ENCODE measurements at regions not wholly inside any gene's neighbourhood (a gene's known extent, or its start where the extent isn't known, plus 50 kb on each side); places are given as distances from the start of the nearest gene placed in this dataset.

- H3K27ac ChIP-seq (ENCODE audit: low read depth in 1 of 2, low read length in 2 of 2), result no peak overlapping the region
- no peaks in the 10 kb centered on the region for H3K27me3 ChIP-seq (ENCODE audit: control insufficient read depth in 1 of 2, insufficient read depth in 2 of 2, low read length in 1 of 2)
- intact Hi-C loops (cut with DNase I), result no loop called here
- DNase-seq, result no peak
- no peak overlapping the region for H3K4me3 ChIP-seq (ENCODE audit: low read length in 2 of 2)
- no peak for ATAC-seq (ENCODE audit: low FRiP score)
- no peaks in the 10 kb centered on the region for H3K4me1 ChIP-seq (ENCODE audit: control insufficient read depth in 1 of 2, insufficient read depth in 2 of 2, low read length in 2 of 2)
- H3K9me3 ChIP-seq (ENCODE audit: control insufficient read depth, low read length), result no peaks in the 10 kb centered on the region
- no peaks in the 10 kb centered on the region for H3K36me3 ChIP-seq (ENCODE audit: control insufficient read depth in 1 of 2, insufficient read depth in 2 of 2, low read length in 1 of 2)
These were observed 185.0 kb upstream of the EOMES start for GRCh38 chr3:27907148-27907547.

GRCh38 chr3:27907929-27908328, 185.8 kb upstream of the EOMES start:
- 82 to 83% methylated on average over 4 of the region's 4 CpGs for WGBS, 2 donors
- Histone ChIP-seq H3K4me1 (ENCODE audit: control insufficient read depth in 1 of 2, insufficient read depth in 2 of 2, low read length in 2 of 2) (no peaks in the 10 kb centered on the region), H3K9me3 (ENCODE audit: control insufficient read depth, low read length) (no peaks in the 10 kb centered on the region), H3K27me3 (ENCODE audit: control insufficient read depth in 1 of 2, insufficient read depth in 2 of 2, low read length in 1 of 2) (no peaks in the 10 kb centered on the region), H3K27ac (ENCODE audit: low read depth in 1 of 2, low read length in 2 of 2) (no peak overlapping the region), H3K4me3 (ENCODE audit: low read length in 2 of 2) (no peak overlapping the region), H3K36me3 (ENCODE audit: control insufficient read depth in 1 of 2, insufficient read depth in 2 of 2, low read length in 1 of 2) (no peaks in the 10 kb centered on the region)
- DNase-seq (no peak), ATAC-seq (ENCODE audit: low FRiP score) (no peak)
- intact Hi-C loops (cut with DNase I), result no loop called here

- H3K27ac ChIP-seq (ENCODE audit: low read depth in 1 of 2, low read length in 2 of 2), result no peak overlapping the region
- peak; percentile 74 for ATAC-seq (ENCODE audit: low FRiP score)
- peaks cover 1% of the 10 kb centered on the region for H3K9me3 ChIP-seq (ENCODE audit: control insufficient read depth, low read length)
- intact Hi-C loops (cut with DNase I), result no loop called here
- H3K4me1 ChIP-seq (ENCODE audit: control insufficient read depth in 1 of 2, insufficient read depth in 2 of 2, low read length in 2 of 2), result no peaks in the 10 kb centered on the region
- no peaks in the 10 kb centered on the region for H3K27me3 ChIP-seq (ENCODE audit: control insufficient read depth in 1 of 2, insufficient read depth in 2 of 2, low read length in 1 of 2)
- H3K4me3 ChIP-seq (ENCODE audit: low read length in 2 of 2), result no peak overlapping the region
- DNase-seq, result peak in 1 of 2 donors; percentile 52
- 30 to 48% methylated on average over 4 of the region's 4 CpGs for WGBS, 2 donors
- no peaks in the 10 kb centered on the region for H3K36me3 ChIP-seq (ENCODE audit: control insufficient read depth in 1 of 2, insufficient read depth in 2 of 2, low read length in 1 of 2)
These were observed 188.3 kb upstream of the EOMES start for GRCh38 chr3:27910456-27910855.

GRCh38 chr3:27914199-27914598, 192.1 kb upstream of the EOMES start:
- H3K27me3 ChIP-seq (ENCODE audit: control insufficient read depth in 1 of 2, insufficient read depth in 2 of 2, low read length in 1 of 2), result no peaks in the 10 kb centered on the region
- H3K4me3 ChIP-seq (ENCODE audit: low read length in 2 of 2), result no peak overlapping the region
- H3K9me3 ChIP-seq (ENCODE audit: control insufficient read depth, low read length), result peaks cover 1% of the 10 kb centered on the region
- no peaks in the 10 kb centered on the region for H3K36me3 ChIP-seq (ENCODE audit: control insufficient read depth in 1 of 2, insufficient read depth in 2 of 2, low read length in 1 of 2)
- intact Hi-C loops (cut with DNase I), result no loop called here
- ATAC-seq (ENCODE audit: low FRiP score) (no peak), DNase-seq (no peak)
- no peak overlapping the region for H3K27ac ChIP-seq (ENCODE audit: low read depth in 1 of 2, low read length in 2 of 2)
- H3K4me1 ChIP-seq (ENCODE audit: control insufficient read depth in 1 of 2, insufficient read depth in 2 of 2, low read length in 2 of 2), result no peaks in the 10 kb centered on the region
- 82 to 85% methylated on average over 6 of the region's 6 CpGs for WGBS, 2 donors

- Histone ChIP-seq H3K36me3 (ENCODE audit: control insufficient read depth in 1 of 2, insufficient read depth in 2 of 2, low read length in 1 of 2) (no peaks in the 10 kb centered on the region), H3K9me3 (ENCODE audit: control insufficient read depth, low read length) (no peaks in the 10 kb centered on the region), H3K4me3 (ENCODE audit: low read length in 2 of 2) (no peak overlapping the region), H3K27ac (ENCODE audit: low read depth in 1 of 2, low read length in 2 of 2) (no peak overlapping the region), H3K27me3 (ENCODE audit: control insufficient read depth in 1 of 2, insufficient read depth in 2 of 2, low read length in 1 of 2) (no peaks in the 10 kb centered on the region), H3K4me1 (ENCODE audit: control insufficient read depth in 1 of 2, insufficient read depth in 2 of 2, low read length in 2 of 2) (no peaks in the 10 kb centered on the region)
- DNase-seq (no peak), ATAC-seq (ENCODE audit: low FRiP score) (no peak)
- 86 to 90% methylated on average over 2 of the region's 2 CpGs for WGBS, 2 donors
- intact Hi-C loops (cut with DNase I), result no loop called here
These were observed 201.4 kb upstream of the EOMES start for GRCh38 chr3:27923349-27924068.

GRCh38 chr3:27927882-27928281, 205.8 kb upstream of the EOMES start:
- DNase-seq, result no peak
- intact Hi-C loops (cut with DNase I), result no loop called here
- Histone ChIP-seq H3K4me1 (ENCODE audit: control insufficient read depth in 1 of 2, insufficient read depth in 2 of 2, low read length in 2 of 2) (no peaks in the 10 kb centered on the region), H3K27ac (ENCODE audit: low read depth in 1 of 2, low read length in 2 of 2) (no peak overlapping the region), H3K4me3 (ENCODE audit: low read length in 2 of 2) (no peak overlapping the region), H3K9me3 (ENCODE audit: control insufficient read depth, low read length) (no peaks in the 10 kb centered on the region), H3K27me3 (ENCODE audit: control insufficient read depth in 1 of 2, insufficient read depth in 2 of 2, low read length in 1 of 2) (no peaks in the 10 kb centered on the region), H3K36me3 (ENCODE audit: control insufficient read depth in 1 of 2, insufficient read depth in 2 of 2, low read length in 1 of 2) (no peaks in the 10 kb centered on the region)
- ATAC-seq (ENCODE audit: low FRiP score), result no peak
- 54 to 65% methylated on average over 1 of the region's 1 CpG for WGBS, 2 donors

GRCh38 chr3:27930052-27930602, 208.0 kb upstream of the EOMES start:
- intact Hi-C loops (cut with DNase I), result no loop called here
- Histone ChIP-seq H3K9me3 (ENCODE audit: control insufficient read depth, low read length) (no peaks in the 10 kb centered on the region), H3K27me3 (ENCODE audit: control insufficient read depth in 1 of 2, insufficient read depth in 2 of 2, low read length in 1 of 2) (no peaks in the 10 kb centered on the region), H3K27ac (ENCODE audit: low read depth in 1 of 2, low read length in 2 of 2) (no peak overlapping the region), H3K4me1 (ENCODE audit: control insufficient read depth in 1 of 2, insufficient read depth in 2 of 2, low read length in 2 of 2) (no peaks in the 10 kb centered on the region), H3K36me3 (ENCODE audit: control insufficient read depth in 1 of 2, insufficient read depth in 2 of 2, low read length in 1 of 2) (no peaks in the 10 kb centered on the region), H3K4me3 (ENCODE audit: low read length in 2 of 2) (no peak overlapping the region)
- ATAC-seq (ENCODE audit: low FRiP score), result no peak
- 75 to 83% methylated on average over 1 of the region's 1 CpG for WGBS, 2 donors
- DNase-seq, result no peak

GRCh38 chr3:27935492-27935891, 213.4 kb upstream of the EOMES start:
- intact Hi-C loops (cut with DNase I), result no loop called here
- WGBS, 2 donors, result 92 to 96% methylated on average over 2 of the region's 2 CpGs
- no peak overlapping the region for H3K4me3 ChIP-seq (ENCODE audit: low read length in 2 of 2)
- DNase-seq (no peak), ATAC-seq (ENCODE audit: low FRiP score) (no peak)
- H3K27me3 ChIP-seq (ENCODE audit: control insufficient read depth in 1 of 2, insufficient read depth in 2 of 2, low read length in 1 of 2), result no peaks in the 10 kb centered on the region
- no peaks in the 10 kb centered on the region for H3K36me3 ChIP-seq (ENCODE audit: control insufficient read depth in 1 of 2, insufficient read depth in 2 of 2, low read length in 1 of 2)
- no peaks in the 10 kb centered on the region for H3K4me1 ChIP-seq (ENCODE audit: control insufficient read depth in 1 of 2, insufficient read depth in 2 of 2, low read length in 2 of 2)
- H3K9me3 ChIP-seq (ENCODE audit: control insufficient read depth, low read length), result peaks cover 2% of the 10 kb centered on the region
- H3K27ac ChIP-seq (ENCODE audit: low read depth in 1 of 2, low read length in 2 of 2), result no peak overlapping the region

GRCh38 chr3:27939521-27939920, 217.4 kb upstream of the EOMES start:
- no peak for ATAC-seq (ENCODE audit: low FRiP score)
- intact Hi-C loops (cut with DNase I), result no loop called here
- Histone ChIP-seq H3K9me3 (ENCODE audit: control insufficient read depth, low read length) (peaks cover 2% of the 10 kb centered on the region), H3K27ac (ENCODE audit: low read depth in 1 of 2, low read length in 2 of 2) (no peak overlapping the region), H3K27me3 (ENCODE audit: control insufficient read depth in 1 of 2, insufficient read depth in 2 of 2, low read length in 1 of 2) (no peaks in the 10 kb centered on the region), H3K4me3 (ENCODE audit: low read length in 2 of 2) (no peak overlapping the region), H3K36me3 (ENCODE audit: control insufficient read depth in 1 of 2, insufficient read depth in 2 of 2, low read length in 1 of 2) (no peaks in the 10 kb centered on the region), H3K4me1 (ENCODE audit: control insufficient read depth in 1 of 2, insufficient read depth in 2 of 2, low read length in 2 of 2) (no peaks in the 10 kb centered on the region)
- DNase-seq, result no peak

Measured in aorta (tissue), 5 donors.